Right lung (tissue), 2 donors: ENCODE measurements at regions not wholly inside any gene's neighbourhood (a gene's known extent, or its start where the extent isn't known, plus 50 kb on each side); places are given as distances from the start of the nearest gene placed in this dataset.

Experiments
- DNase-seq, 2 donors: peaks; one replicate each; pipeline ENCODE4 v3.0.0-alpha.2; 2013

- no peak for DNase-seq
Observed at GRCh38 chr22:22802339-22802970, 85.2 kb upstream of the IGLL5 start.

DNA sequence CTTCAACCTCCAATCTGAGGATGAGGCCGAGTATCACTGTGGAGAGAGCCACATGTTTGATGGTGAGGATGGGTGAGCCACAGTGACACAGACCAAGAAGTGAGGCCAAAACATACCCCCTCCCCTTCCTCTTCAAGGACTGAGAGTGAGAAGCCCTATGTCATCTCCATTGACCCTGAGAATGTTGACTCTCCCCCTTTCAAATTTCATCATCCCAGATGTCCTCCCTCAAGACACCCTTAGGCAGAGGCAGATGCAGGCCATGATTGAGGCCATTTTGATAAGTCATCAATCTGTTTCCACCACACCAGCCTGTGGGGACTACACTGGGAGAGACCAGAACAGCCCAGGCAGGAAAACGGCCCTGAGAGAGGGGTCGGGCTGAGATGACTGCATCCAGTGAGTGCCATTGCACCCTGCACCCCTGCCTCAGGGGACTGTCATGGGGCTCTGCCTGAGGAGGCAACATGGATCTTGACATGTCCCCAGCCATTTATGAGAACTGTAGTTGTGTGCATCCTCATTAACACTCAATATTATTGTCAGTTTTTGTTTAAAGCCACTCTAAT, 84.2 kb upstream of the IGLL5 start:
- DNase-seq: no peak

GRCh38 chr22:22810018-22810427, 77.6 kb upstream of the IGLL5 start:
- no peak for DNase-seq

DNA sequence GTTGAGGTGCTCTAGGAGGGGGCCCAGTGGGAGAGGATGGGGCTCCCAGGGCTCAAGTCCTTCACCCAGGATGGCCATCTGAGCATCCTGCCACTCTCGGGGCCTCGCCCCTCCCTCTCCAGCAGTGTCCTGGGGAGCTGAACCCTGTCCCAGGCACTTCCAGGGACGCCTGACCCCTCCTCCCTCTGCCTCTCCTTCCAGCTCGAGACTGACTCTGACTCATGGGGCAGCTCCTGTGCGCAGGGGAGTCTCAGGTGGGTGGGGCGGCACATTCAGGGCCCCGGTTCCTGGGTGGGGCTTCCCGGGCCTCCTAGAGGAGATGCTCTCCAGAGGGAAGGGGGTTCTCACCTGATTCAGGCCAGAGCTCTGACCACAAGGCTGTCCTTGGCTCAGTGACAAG, 77.1 kb upstream of the IGLL5 start:
- DNase-seq: no peak

GRCh38 chr22:22811016-22812009, 76.3 kb upstream of the IGLL5 start:
- DNase-seq: no peak

DNA sequence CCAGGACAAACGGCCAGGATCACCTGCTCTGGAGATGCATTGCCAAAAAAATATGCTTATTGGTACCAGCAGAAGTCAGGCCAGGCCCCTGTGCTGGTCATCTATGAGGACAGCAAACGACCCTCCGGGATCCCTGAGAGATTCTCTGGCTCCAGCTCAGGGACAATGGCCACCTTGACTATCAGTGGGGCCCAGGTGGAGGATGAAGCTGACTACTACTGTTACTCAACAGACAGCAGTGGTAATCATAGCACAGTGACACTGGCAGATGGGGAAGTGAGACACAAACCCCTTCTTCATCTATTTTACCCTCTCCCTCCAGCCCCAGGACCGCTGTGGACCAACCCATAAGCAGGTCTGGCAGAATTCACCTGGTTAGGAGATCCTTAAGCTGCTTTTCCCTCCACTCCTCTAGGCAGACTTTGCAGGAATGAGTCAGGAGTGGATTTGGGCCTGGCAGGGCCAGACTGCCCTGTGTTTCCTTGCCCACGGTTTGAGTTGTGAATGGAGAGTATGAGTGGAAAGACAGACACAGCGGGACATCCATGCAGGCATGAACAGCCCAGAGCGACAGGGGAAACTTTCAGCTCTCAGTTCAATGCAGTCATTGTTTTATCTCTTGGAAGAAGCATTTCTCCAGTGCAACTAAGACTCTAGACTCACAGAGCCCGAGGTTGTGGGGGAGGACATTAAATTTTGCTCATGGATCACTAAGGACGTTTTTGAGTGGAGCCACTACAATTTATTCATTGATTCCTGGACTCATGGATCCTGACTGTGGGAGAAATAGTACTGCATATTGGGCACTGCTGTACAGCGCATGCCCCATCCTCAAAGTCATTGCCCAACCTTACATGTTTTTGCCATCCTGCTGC, 75.3 kb upstream of the IGLL5 start:
- DNase-seq: no peak

DNA sequence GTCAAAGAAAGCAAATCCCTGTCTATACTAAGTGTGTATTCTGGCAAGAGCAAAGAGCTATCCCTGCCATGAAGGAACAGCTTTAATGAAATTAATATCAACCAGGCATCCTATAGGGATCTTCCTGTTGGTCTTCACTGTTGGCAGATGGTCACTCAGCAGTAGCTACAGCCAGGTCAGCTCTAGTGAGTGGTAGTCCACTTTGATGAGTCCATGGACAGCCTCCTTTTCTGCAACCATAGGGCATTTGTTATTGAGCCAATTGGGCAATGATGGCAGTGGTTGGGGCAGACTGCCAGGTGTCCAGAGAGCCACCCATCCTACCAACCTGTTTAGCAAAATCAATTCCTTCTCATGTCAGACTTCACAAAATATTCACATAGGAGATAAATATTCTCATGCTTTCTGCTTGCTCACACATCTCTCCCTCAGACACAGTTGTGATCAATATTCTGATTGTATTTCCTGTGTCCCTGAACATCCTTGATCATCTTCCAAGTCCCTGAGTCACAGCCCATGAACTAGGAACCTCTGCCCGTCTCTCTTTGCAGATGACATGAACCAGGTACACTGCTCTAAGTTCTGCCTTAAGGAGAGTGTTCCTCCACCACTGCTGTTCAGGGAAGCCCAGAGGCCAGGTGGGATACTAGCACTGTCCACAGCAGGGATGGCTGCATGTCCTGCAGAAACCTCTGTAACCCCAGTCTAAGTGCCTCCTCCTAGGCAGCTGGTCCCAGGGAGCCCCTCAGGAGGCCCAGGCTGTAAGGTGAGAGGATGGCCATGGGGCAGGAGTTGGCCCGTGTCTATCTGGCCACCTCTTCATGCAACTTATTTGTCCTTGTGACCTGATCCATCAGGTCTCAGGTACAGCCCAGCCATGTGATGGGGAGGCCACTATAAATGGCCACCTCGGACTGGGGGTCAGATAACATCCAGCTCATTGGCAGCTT, 74.2 kb upstream of the IGLL5 start:
- no peak for DNase-seq

DNA sequence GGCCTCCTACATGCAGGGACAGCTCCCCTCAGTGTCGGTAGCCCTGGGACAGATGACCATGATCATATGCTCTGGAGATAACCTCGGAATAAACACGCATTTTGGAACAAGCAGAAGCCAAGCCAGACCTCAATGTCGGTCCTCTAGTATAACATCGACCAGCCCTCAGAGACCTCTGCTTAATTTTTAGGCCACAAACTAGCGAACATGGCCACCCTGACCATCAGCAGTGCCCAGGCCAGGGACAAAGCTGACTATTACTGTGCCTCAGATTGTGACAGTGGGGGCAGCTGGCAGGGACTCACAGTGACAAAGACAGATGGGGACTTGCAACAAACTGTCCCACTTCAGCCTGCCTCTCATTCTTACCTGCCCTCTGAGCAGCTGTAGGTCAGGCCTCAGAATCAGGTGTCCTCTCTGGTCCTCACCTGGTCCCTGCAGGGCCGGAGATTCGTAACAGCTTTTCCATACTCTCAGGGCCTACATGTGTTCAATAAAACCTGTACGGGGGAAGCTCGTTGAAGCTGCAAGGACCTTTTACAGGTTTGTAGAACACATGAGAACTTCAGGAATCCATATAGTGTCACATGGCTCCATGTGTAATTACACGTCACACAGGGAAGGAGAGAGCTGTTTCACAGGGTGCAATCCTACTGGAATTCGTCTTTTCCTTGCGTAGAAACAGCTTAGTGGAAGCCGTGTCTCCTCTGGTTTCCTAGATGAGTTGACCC, 72.8 kb upstream of the IGLL5 start:
- DNase-seq: no peak

DNA sequence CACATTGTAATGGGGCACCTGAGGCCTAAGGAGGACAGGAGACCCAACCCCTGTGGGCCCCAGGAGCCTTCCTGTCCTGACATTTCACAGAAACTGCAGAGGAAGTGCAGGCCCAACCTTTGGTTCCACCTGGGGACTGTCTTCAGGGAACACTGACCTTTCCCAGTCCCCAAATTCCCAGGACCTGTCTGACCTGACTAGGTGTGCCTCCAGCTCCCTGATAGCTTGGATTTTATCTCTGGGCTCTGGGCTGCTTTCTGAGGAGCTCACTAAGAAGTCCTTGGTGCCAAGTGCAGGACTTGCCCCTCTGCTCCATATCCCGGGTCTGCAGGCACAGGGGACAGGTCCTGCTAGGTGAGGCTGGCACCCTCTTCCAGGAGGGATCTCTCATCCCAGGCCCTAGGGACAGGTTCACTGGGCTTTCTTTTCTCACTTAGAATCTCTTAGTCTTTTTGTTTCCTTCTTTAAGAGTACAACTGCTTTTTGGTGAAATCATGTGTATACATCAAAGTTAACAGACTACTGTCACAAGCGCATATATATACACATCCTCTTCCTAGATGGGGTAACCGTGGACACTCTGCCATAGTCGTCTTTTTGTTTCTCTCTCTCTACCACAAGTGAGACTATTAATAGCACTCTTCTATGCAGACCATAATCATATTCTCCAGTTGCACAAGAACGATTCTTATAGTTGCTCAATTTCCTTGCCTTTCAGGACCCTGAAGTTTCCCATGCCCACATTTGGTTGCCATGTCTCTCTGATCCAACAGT, 72.0 kb upstream of the IGLL5 start:
- no peak for DNase-seq

- DNase-seq: no peak
Observed at GRCh38 chr22:22816171-22816514, 71.5 kb upstream of the IGLL5 start.

DNA sequence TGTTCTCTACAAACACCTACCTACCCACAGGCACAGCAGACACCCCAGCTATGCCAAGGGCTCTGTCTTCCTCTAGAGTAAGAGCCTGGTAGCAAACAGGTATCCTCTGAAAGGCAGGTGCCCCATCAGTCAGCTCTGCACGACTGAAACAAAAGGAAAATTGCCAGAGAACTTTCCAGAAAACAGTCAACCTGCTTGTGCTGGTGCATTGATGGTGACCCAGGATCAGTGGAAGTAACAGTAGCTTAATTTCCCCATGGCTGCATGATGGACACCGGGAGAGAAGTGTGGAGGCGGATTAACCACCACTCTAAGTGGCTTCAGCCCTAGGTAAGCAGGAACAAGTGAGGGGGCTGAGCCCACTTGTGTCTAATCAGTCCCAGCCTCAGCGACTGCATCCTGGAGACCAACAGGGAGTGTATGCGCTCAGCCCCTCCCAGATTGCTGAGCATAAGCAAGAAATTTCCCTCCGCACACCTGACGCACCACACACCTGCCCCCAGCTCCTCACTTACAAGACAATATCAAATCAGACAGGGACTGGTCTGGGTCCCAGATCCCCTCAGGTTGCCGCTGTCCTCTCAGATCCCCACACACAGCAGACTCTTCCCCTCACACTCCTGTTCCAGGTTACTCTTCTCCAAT, 70.7 kb upstream of the IGLL5 start:
- DNase-seq: no peak

DNA sequence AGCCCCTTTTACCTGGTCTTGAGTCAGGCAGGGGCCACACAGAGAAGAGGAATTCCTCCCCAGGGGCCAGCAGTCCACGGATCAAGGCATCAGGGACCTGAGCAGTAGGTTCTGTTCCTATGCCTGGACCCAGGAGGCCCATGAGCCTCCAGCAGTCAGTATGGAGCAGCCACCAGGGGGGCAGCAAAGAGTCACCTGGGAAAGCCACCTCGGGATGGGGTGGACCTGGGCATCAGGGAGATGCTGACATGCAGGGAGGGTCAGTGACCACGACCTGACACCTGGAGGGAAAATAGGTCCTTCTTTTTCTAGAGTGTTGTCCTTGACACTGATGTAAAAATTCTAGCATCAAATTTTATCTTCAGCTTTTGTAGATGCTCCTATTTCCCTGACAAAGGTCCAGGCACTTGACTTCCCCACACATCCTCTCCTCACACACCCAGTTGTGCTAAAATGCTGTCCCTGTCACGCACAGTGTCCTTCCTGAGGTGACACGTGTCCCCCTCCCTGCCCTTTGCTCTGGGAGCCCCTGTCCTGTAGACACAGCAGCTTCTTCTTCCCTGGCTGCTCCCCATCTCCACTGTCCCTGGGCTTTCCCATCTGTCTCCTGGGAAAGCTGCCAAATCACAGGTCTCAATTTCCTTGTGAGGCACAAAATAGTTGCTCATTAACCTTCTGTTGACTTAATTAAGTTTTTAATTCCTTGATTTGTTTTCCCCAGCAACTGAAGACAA, 70.0 kb upstream of the IGLL5 start:
- DNase-seq: no peak

GRCh38 chr22:22818202-22818538, 69.4 kb upstream of the IGLL5 start:
- no peak for DNase-seq

DNA sequence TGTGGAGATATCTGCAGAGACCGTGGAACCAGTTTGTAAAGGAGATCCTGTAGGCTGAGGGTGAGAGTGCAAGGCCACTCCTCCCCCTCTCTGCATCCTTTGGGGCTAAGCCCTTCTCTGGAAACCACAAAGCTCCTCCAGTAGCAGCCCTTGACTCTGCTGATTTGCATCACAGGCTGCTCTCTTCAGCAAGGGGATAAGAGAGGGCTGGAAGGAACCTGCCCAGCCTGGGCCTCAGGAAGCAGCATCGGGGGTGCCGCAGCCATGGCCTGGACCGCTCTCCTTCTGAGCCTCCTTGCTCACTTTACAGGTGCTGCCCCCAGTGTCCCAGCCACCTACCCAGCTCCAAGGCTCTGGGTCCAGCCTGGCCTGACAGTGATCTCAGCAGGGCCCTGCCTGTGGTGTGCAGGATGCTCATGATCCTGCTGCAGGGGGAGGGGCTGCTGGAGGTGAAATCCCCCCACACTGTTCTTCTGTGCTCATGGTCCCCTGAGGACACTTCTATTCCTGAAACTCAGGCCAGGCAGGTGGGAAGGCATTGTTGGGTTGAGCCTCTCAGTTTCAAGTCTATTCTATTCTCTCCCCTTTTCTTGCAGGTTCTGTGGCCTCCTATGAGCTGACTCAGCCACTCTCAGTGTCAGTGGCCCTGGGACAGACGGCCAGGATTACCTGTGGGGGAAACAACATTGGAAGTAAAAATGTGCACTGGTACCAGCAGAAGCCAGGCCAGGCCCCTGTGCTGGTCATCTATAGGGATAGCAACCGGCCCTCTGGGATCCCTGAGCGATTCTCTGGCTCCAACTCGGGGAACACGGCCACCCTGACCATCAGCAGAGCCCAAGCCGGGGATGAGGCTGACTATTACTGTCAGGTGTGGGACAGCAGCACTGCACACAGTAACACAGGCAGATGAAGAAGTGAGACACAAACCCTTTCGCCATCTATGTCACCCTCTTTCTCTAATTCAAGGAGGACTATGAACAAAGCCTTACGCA, 68.5 kb upstream of the IGLL5 start:
- no peak for DNase-seq

DNA sequence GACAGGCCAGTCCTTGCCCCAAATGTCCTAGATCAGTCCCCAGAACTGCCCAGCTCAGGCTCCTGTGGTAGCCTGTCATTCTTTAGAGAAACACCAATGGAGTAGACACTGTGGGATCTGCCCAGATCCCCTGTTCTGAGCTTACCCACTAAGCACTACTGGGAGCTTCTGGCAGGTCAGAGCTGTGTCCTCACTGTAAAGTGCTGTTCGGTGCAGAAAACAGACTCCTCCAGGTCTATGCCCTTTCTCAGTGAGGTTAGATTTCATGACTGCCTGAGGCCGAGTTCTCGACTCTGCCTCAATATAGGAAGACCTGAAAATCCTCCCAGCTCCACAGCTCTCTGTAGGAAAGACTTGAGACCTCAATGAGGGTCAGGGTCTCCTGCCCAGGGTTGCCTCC, 67.5 kb upstream of the IGLL5 start:
- no peak for DNase-seq

GRCh38 chr22:22820626-22821025, 67.0 kb upstream of the IGLL5 start:
- no peak for DNase-seq

- DNase-seq: no peak
Observed at GRCh38 chr22:22821340-22821739, 66.3 kb upstream of the IGLL5 start.
